OCI-LY3 (cell line): ENCODE measurements at regions not wholly inside any gene's neighbourhood (a gene's known extent, or its start where the extent isn't known, plus 50 kb on each side); places are given as distances from the start of the nearest gene placed in this dataset.

ENCODE experiments used
- H2AFZ ChIP-seq: fragments of 200-600, 300-600 bp; shearing (Covaris generic); 2 replicates; pipeline ENCODE4 v1.6.0; 2014; ENCODE audit warnings: antibody characterized with exemption, low read depth, low read length
- H3K27ac ChIP-seq: fragments of 200-600, 300-600 bp; sonication (generic); 2 replicates; pipeline ENCODE4 v1.5.1; 2014; ENCODE audit warnings: mild to moderate bottlenecking, low read length, moderate library complexity, mixed read lengths
- H3K27me3 ChIP-seq: fragments of 200-600, 300-600 bp; sonication (generic); 2 replicates; pipeline ENCODE4 v1.6.1; 2014; ENCODE audit warnings: low read depth, low read length, mixed read lengths
- H3K36me3 ChIP-seq: fragments of 200-600, 300-600 bp; sonication (generic); replicated peaks from 2 replicates; pipeline ENCODE3; 2014; ENCODE audit warnings: low read depth, low read length, mixed read lengths
- H3K4me1 ChIP-seq: fragments of 300-600, 200-600 bp; sonication (generic); 2 replicates; pipeline ENCODE4 v1.6.1; 2014; ENCODE audit warnings: low read length, mixed read lengths
- H3K4me2 ChIP-seq: fragments of 200-600, 300-600 bp; sonication (generic); 2 replicates; pipeline ENCODE4 v1.6.1; 2014; ENCODE audit warnings: low read length, mixed read lengths
- H3K4me3 ChIP-seq: fragments of 300-600, 200-600 bp; sonication (generic); 2 replicates; pipeline ENCODE4 v1.5.1; 2014; ENCODE audit warnings: antibody characterized with exemption, mild to moderate bottlenecking, low read length, moderate library complexity
- H3K79me2 ChIP-seq: fragments of 300-600, 200-600 bp; shearing (Covaris generic); 2 replicates; pipeline ENCODE4 v1.6.1; 2014; ENCODE audit warnings: mild to moderate bottlenecking, low read length, mixed read lengths
- H3K9ac ChIP-seq: fragments of 300-600, 200-600 bp; shearing (Covaris generic); 2 replicates; pipeline ENCODE4 v1.6.0; 2014; ENCODE audit warnings: mild to moderate bottlenecking, low read length, moderate library complexity
- H3K9me3 ChIP-seq: fragments of 200-600, 300-600 bp; shearing (Covaris generic); 2 replicates; pipeline ENCODE4 v1.6.1; 2014; ENCODE audit warnings: low read length, mixed read lengths; ENCODE audit not compliant: insufficient read depth
- H4K20me1 ChIP-seq: fragments of 200-600, 300-600 bp; sonication (generic); 2 replicates; pipeline ENCODE4 v1.6.1; 2016; ENCODE audit warnings: low read length, mixed read lengths; ENCODE audit not compliant: insufficient read depth
- CTCF ChIP-seq: fragments of 200-600, 300-600 bp; sonication (generic); IDR thresholded peaks from 2 replicates; pipeline ENCODE4 v1.5.1; 2014; ENCODE audit warnings: antibody characterized with exemption, low read length, low read depth
- EZH2phosphoT487 ChIP-seq: fragments of 200-600 bp; shearing (Covaris generic); IDR thresholded peaks from 2 replicates; pipeline ENCODE4 v1.6.1; 2018; ENCODE audit warnings: antibody characterized with exemption, mixed run types, low read depth

GRCh38 chr3:165283328-165283727, 87.1 kb upstream of the SLITRK3 start:
- H2AFZ ChIP-seq, result no peak overlapping the region
- H3K27me3 ChIP-seq, result no peaks in the 10 kb centered on the region
- H3K9ac ChIP-seq, result no peak overlapping the region
- H3K36me3 ChIP-seq, result no peaks in the 10 kb centered on the region
- H3K4me3 ChIP-seq, result no peak overlapping the region
- no peak overlapping the region for H3K4me2 ChIP-seq
- no peaks in the 10 kb centered on the region for H3K9me3 ChIP-seq
- H4K20me1 ChIP-seq, result no peaks in the 10 kb centered on the region
- H3K27ac ChIP-seq, result no peak overlapping the region
- TF ChIP-seq EZH2phosphoT487, result no peak
- no peak for TF ChIP-seq CTCF
- H3K4me1 ChIP-seq, result no peaks in the 10 kb centered on the region
- no peaks in the 10 kb centered on the region for H3K79me2 ChIP-seq

- TF ChIP-seq CTCF, result no peak
- TF ChIP-seq EZH2phosphoT487, result no peak
- Histone ChIP-seq H3K4me3 (no peak overlapping the region), H3K36me3 (no peaks in the 10 kb centered on the region), H4K20me1 (no peaks in the 10 kb centered on the region), H3K4me2 (no peak overlapping the region), H3K27ac (no peak overlapping the region), H3K9me3 (no peaks in the 10 kb centered on the region), H2AFZ (no peak overlapping the region), H3K79me2 (no peaks in the 10 kb centered on the region), H3K4me1 (no peaks in the 10 kb centered on the region), H3K9ac (no peak overlapping the region), H3K27me3 (no peaks in the 10 kb centered on the region)
Measured at GRCh38 chr3:165279471-165279870, 83.3 kb upstream of the SLITRK3 start.

GRCh38 chr3:165273411-165273810, 77.2 kb upstream of the SLITRK3 start:
- Histone ChIP-seq H3K9ac (no peak overlapping the region), H3K4me1 (no peaks in the 10 kb centered on the region), H3K27ac (no peak overlapping the region), H3K4me2 (no peak overlapping the region), H3K36me3 (no peaks in the 10 kb centered on the region), H3K9me3 (no peaks in the 10 kb centered on the region), H3K27me3 (no peaks in the 10 kb centered on the region), H3K79me2 (no peaks in the 10 kb centered on the region), H4K20me1 (no peaks in the 10 kb centered on the region), H3K4me3 (no peak overlapping the region), H2AFZ (no peak overlapping the region)
- TF ChIP-seq CTCF, result no peak
- TF ChIP-seq EZH2phosphoT487, result no peak

GRCh38 chr3:165259541-165260193, 63.5 kb upstream of the SLITRK3 start:
- H3K27me3 ChIP-seq, result no peaks in the 10 kb centered on the region
- H4K20me1 ChIP-seq, result no peaks in the 10 kb centered on the region
- TF ChIP-seq CTCF, result no peak
- H3K4me1 ChIP-seq, result no peaks in the 10 kb centered on the region
- H2AFZ ChIP-seq, result peak overlapping the region; percentile 75
- no peak overlapping the region for H3K9ac ChIP-seq
- H3K9me3 ChIP-seq, result no peaks in the 10 kb centered on the region
- H3K27ac ChIP-seq, result no peak overlapping the region
- H3K36me3 ChIP-seq, result no peaks in the 10 kb centered on the region
- H3K4me2 ChIP-seq, result no peak overlapping the region
- no peaks in the 10 kb centered on the region for H3K79me2 ChIP-seq
- H3K4me3 ChIP-seq, result no peak overlapping the region
